Activated CD8-positive, alpha-beta memory T cell treated with anti-CD3 and anti-CD28 coated beads, Interleukin-2, amount 50 U/mL, for 1 hour (primary cell): ENCODE measurements at regions not wholly inside any gene's neighbourhood (a gene's known extent, or its start where the extent isn't known, plus 50 kb on each side); places are given as distances from the start of the nearest gene placed in this dataset.

Experiments used
- DNase-seq: peaks from one replicate; pipeline ENCODE4 v3.0.0-alpha.2; 2020; ENCODE audit errors: extremely low read depth

- no peak for DNase-seq
Observed at GRCh38 chr10:7507887-7508726, 97.3 kb upstream of the SFMBT2 start.

- no peak for DNase-seq
Observed at GRCh38 chr10:7506571-7506970, 95.7 kb upstream of the SFMBT2 start.

GRCh38 chr10:7505196-7505595 lies 94.4 kb upstream of the SFMBT2 start:
- DNase-seq = no peak

- DNase-seq = no peak
Observed at GRCh38 chr10:7503190-7503589, 92.4 kb upstream of the SFMBT2 start.

GRCh38 chr10:7501157-7501556 lies 90.3 kb upstream of the SFMBT2 start:
- DNase-seq = no peak

- no peak for DNase-seq
Observed at GRCh38 chr10:7498111-7498510, 87.3 kb upstream of the SFMBT2 start.

GRCh38 chr10:7493996-7494395 lies 83.2 kb upstream of the SFMBT2 start:
- no peak for DNase-seq

GRCh38 chr10:7492660-7493046 lies 81.8 kb upstream of the SFMBT2 start:
- no peak for DNase-seq

GRCh38 chr10:7491949-7492659 lies 81.3 kb upstream of the SFMBT2 start:
- DNase-seq = no peak

GRCh38 chr10:7491230-7491629 lies 80.4 kb upstream of the SFMBT2 start:
- DNase-seq = no peak

- no peak for DNase-seq
Observed at GRCh38 chr10:7488418-7488829, 77.6 kb upstream of the SFMBT2 start.

GRCh38 chr10:7487528-7487927 lies 76.7 kb upstream of the SFMBT2 start:
- DNase-seq = no peak

- no peak for DNase-seq
Observed at GRCh38 chr10:7486528-7486927, 75.7 kb upstream of the SFMBT2 start.

GRCh38 chr10:7485799-7486198 lies 75.0 kb upstream of the SFMBT2 start:
- no peak for DNase-seq

GRCh38 chr10:7485244-7485556 lies 74.4 kb upstream of the SFMBT2 start:
- no peak for DNase-seq

- DNase-seq = peak; percentile 41
Observed at GRCh38 chr10:7484456-7485243, 73.8 kb upstream of the SFMBT2 start.

GRCh38 chr10:7483848-7484247 lies 73.0 kb upstream of the SFMBT2 start:
- no peak for DNase-seq

- no peak for DNase-seq
Observed at GRCh38 chr10:7482992-7483391, 72.2 kb upstream of the SFMBT2 start.

- no peak for DNase-seq
Observed at GRCh38 chr10:7481368-7481765, 70.5 kb upstream of the SFMBT2 start.

- no peak for DNase-seq
Observed at GRCh38 chr10:7480742-7481367, 70.0 kb upstream of the SFMBT2 start.

- DNase-seq = no peak
Observed at GRCh38 chr10:7479861-7480598, 69.2 kb upstream of the SFMBT2 start.
